GM18520 (cell line): ENCODE measurements at regions not wholly inside any gene's neighbourhood (a gene's known extent, or its start where the extent isn't known, plus 50 kb on each side); places are given as distances from the start of the nearest gene placed in this dataset.

Experiments
- ATAC-seq: cut with Tn5 transposase; IDR thresholded peaks from one replicate; pipeline ENCODE4 v1.9.1; 2021; ENCODE audit not compliant: unreplicated experiment

DNA sequence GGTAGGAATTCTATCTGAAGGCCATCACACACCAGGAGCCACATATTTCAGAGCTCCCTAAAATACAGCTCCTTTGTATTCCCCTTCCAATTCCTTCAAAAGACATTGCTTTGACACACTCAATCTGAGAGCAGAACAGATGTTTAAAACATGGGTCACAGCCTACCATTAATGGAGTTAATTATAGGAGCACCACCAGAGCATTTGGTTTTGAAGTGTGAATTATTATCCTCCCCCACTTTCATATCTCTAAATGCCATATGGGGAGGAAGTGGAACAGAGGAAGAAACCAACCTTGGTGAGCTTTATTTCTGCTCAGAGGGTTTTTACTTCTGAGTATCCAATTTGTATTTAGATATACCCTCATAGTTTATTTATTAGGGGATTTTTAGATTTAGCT is 50.7 kb upstream of the TNFRSF21 start:
- ATAC-seq, result no peak

GRCh38 chr6:47362857-47363461 is 53.3 kb upstream of the TNFRSF21 start:
- no peak for ATAC-seq

DNA sequence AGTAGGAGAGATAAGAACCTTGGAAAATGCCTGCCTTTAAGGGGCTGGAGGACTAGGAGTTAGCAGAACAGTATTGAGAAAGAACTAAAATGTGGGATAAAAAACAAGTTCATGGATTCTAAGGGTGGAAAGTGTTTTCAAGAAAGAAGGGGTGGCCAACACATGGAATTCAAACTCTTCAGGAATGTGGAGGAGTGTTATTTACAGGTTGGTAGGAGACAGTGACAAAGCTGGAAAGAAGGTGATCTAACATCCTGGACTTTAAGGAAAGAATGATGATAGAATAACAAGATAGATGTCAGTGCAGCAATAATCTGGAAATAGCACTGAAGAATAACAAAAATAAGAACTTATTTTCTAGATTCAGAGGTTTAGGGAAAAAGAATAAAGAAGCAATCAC is 54.0 kb upstream of the TNFRSF21 start:
- ATAC-seq, result no peak

DNA sequence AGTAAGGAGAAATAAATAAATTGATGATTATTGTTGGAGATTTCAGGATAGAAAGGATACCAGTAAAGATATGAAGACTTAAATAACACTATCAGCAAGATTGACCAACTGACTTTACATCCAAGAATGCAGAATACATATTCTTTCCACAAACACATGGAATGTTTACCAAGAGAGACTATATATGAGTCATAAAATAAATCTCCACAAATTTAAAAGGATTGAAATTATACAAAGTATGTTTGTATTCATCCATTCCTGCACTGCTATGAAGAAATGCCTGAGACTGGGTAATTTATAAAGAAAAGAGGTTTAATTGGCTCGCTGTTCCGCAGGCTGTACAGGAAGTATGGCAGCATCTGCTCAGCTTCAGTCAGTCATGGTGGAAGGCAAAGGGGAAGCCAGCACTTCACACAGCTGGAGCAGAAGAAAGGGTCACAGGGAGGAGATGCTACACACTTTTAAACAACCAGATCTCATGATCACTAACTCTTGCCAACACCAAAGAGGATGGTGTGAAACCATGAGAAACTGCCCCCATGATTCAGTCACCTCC is 56.7 kb upstream of the TNFRSF21 start:
- no peak for ATAC-seq

DNA sequence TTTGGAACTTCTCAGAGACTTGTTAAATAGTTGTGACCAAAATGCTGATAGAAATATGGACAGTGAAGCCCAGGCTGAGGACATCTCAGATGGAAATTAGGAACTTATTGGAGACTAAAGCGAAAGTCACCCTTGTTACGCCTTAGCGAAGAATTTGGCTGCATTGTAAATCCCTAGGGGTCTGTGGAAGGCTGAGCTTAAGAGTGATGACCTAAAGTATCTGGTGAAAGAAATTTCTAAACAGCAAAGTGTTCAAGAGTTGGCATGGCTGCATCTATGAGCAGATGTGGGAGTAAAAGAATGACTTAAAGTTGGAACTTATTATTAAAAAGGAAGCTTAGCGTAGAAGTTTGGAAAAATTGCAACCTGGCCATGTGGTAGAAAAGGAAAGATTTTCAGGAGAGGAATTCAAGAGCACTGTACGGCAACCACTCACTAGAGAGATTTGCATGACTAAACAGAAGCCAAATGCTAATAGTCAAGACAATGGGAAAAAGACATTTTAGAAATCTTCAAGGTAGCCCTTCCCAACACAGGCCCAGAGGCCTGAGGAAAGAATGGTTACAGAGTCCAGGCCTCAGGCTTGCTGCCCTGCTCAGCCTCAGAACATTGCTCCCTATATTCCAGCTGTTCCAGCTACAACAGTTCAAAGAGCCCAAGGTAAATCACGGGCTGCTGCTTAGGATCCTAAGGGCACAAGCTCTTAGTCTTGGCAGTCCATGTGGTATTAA is 61.6 kb upstream of the TNFRSF21 start:
- no peak for ATAC-seq

DNA sequence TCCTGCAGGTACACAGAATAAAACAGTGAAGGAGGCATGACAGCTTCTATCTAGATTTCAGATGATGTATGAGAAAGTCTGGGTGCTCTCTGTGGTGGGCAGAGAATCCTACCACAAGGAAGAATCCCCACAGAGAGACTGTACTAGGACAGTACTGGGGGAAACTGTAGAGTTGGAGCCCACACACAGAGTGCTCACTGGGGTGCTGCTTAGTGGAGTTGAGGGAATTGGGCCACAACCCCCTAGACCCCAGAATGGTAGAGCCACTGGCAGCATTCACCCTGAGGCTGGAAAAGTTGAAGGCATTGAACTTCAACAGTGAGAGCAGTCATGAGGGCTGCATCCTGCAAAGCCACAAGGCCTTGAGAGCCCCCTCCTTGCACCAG is 62.2 kb upstream of the TNFRSF21 start:
- ATAC-seq, result no peak

DNA sequence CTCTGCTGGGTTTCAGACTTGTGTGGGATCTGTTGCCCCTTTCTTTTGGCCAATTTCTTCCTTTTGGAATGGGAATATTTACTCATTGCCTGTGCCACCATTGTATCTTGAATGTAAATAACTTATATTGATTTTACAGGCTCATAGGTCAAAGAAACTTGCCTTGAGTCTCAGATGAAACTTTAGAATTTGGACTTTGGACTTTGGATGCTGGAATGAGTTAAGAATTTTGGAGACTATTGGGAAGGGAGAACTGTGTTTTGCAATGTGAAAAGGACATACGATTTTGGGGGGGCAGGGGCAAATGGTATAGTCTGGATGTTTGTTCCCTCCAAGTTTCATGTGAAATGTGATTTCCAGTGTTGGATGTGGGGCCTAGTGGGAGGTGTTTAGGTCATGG is 62.6 kb upstream of the TNFRSF21 start:
- no peak for ATAC-seq

GRCh38 chr6:47375426-47375825 is 65.7 kb upstream of the TNFRSF21 start:
- ATAC-seq, result no peak

GRCh38 chr6:47376930-47377329 is 67.2 kb upstream of the TNFRSF21 start:
- ATAC-seq, result no peak

GRCh38 chr6:47377971-47378370 is 68.3 kb upstream of the TNFRSF21 start:
- no peak for ATAC-seq

DNA sequence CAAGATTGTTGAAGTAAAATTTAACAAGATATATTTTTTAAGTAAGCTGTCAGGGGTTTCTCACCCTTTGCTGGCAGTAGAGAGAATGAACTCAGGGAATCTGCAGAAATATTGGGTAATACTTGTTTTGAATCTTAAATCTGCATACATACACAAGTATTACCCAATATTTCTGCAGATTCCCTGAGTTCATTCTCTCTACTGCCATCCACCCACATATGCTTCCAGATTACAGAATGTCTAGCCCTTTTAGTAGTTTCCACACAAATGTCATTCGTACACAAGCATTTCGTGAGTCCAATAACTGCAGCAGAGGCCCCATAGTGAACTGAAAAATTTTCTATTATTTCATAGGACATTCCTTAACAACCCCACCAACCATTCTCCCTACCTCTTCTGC is 69.6 kb upstream of the TNFRSF21 start:
- ATAC-seq, result no peak

DNA sequence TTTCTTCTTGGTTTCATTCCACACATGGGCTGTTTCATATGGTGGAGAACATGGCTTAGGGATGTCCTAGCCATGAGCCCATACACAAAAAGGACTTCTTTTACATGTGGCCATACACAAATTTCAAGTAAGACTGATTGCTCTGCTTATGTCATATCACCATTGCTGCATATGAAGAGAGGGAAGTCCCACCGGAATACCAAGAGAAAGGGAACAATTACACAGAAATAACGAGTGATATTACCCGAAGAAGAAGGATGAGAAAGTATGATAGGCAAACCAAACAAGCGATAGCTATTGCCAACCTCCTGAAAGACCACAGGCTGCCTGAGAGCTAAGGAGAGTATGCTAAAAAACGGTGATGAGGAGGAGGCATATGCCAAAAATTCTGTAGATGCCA is 70.5 kb upstream of the TNFRSF21 start:
- ATAC-seq, result no peak

DNA sequence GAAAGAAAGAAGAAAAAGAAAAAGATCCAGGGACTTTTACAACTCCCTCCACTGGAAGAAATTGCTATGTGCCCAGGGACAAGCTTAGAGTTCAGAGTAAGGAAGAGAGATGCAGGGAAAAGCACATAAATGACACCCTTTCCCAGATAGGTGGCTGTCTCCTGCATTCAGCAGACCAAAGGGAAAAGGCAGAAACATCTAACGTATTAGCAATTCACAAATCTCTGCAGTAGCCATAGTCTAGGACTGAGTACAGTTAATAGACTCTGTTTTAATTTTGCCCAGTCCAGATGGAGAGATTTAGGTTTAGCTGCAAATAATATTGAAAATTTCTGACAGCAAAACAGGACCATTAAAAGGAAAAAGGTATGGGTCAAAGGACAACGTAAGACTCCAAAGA is 71.3 kb upstream of the TNFRSF21 start:
- no peak for ATAC-seq

GRCh38 chr6:47383360-47383759 is 73.7 kb upstream of the TNFRSF21 start:
- ATAC-seq, result no peak

GRCh38 chr6:47391675-47392074 is 82.0 kb upstream of the TNFRSF21 start:
- ATAC-seq, result no peak

DNA sequence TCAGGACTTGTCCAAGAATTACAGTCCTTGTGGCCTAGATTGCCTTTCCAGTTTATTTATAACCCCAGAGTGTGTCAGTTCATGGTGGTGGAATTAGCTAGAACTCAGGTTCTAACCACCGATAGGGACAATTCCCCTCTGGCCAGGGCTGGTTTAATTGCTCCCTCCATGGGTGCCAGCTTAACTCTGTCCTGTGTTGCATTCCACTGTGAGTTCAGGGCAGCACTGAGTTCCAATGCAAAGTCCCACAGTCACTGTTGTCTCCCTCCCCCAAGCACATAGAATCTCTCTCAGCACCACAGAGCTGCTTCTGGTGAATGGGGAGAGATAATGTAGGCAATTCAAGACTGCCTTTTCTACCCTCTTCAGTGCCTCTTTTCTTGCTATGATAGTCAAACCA is 82.5 kb upstream of the TNFRSF21 start:
- ATAC-seq, result no peak

DNA sequence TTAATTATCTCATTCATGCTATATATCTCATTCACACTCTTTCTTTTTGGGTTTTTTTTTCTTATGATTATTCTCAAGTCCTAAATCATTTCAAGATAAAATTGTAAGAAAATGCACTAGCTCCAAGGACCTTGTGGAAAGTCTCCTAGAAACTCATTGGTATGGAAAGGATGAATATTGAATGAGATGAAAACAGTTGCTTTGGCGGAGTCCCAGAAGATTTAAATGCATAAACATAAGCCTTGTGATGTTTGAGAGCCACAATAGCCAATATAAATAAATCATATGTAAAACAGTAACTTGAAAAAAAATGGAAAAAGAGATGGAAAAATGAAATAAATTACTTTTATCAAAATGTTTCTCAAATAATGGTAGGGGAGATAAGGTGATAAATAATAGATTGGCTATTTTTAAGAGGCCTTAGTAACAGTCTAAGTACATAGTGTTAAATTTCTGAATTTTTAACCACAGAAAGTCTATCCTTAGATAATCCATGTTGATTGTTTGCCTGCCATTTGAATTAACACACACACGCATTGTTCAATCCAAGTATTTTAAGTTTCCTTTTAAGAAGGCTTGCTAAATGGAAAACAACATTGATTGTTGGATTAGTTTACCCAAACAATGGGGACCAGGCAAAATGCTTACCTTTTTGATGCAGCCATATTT is 81.1 kb upstream of the CD2AP start:
- no peak for ATAC-seq

- no peak for ATAC-seq
Measured at GRCh38 chr6:47400581-47400980, 77.0 kb upstream of the CD2AP start.

DNA sequence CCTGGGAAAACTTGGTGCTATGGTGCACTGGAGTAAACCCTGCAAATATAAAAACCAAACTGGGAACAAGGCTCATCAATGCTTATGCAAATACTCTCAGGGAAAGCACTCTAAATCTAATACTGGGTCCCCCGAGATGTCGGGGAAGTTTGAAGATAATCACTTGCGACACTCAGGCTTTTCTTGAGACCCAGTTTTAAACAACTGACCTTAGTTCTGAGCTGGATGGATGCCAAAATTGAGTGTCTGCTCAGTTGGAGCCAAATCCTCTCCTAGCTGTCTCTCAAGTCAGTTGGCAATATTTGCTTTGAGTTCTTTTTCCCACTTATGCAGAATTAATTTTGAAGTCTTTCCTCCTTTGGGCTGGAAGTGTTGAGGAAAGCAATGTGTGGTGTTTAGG is 75.5 kb upstream of the CD2AP start:
- ATAC-seq, result no peak

GRCh38 chr6:47403056-47403455 is 74.5 kb upstream of the CD2AP start:
- ATAC-seq, result no peak

DNA sequence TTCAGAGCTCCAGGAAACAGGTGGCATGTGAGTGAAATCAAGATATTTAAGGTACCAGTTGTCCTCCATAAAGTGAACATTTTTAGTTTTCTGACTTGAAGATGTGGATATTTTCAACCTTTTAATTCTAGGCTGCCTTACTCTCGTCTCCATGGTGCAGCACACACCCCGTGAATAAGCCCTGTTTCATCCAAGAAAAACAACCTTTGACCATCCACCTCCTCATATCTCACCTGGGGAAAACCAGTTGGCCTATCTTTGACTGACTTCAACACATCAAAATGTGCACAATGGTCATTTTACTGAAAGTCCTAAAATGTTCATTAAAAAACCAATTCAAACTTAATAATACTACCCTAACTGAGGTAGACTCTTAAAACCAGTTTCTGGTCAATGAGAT is 73.8 kb upstream of the CD2AP start:
- no peak for ATAC-seq

- no peak for ATAC-seq
Measured at GRCh38 chr6:47404435-47404834, 73.2 kb upstream of the CD2AP start.
